SK-N-SH (cell line): ENCODE measurements at regions not wholly inside any gene's neighbourhood (a gene's known extent, or its start where the extent isn't known, plus 50 kb on each side); places are given as distances from the start of the nearest gene placed in this dataset.

Source experiments
- CTCF ChIA-PET: fragments of 300-600, 350-600 bp; formaldehyde crosslinking; extraction: SDS; loops from one replicate; lab custom pipeline; 2021; lab: Yijun Ruan, JAX
- POLR2A ChIA-PET: fragments of 350-600 bp; sonication (Branson Sonifier 250); formaldehyde crosslinking; extraction: SDS; loops from one replicate; lab custom pipeline; 2020; ENCODE audit warnings: antibody characterized with exemption, inconsistent platforms; lab: Yijun Ruan, JAX
- DNase-seq: peaks from one replicate; pipeline ENCODE4 v3.0.0; 2012
- H2AFZ ChIP-seq: fragments of 200-600 bp; sonication (generic); 2 replicates; pipeline ENCODE4 v1.8.1; 2016; ENCODE audit warnings: antibody characterized with exemption, mild to moderate bottlenecking, low read depth
- H3F3A ChIP-seq: fragments of 200-600 bp; sonication (generic); replicated peaks from 2 replicates; pipeline ENCODE3; 2016; ENCODE audit warnings: antibody characterized with exemption, mild to moderate bottlenecking; ENCODE audit not compliant: insufficient read depth
- H3K27ac ChIP-seq, 2 experiments: fragments of 200-500 bp in 1 of 2; fragments of 200-600 bp in 1 of 2; sonication (Bioruptor generic) in 1 of 2; sonication (generic), shearing (Covaris generic) in 1 of 2; 2 replicates each; pipeline versions ENCODE4 v1.5.1 to v1.6.1; 2014 to 2016; ENCODE audit warnings: low read depth in 2 of 2, inconsistent platforms in 1 of 2, low read length in 1 of 2, mild to moderate bottlenecking in 1 of 2, mixed read lengths in 1 of 2
- H3K27me3 ChIP-seq: fragments of 200-600 bp; sonication (generic), shearing (Covaris generic); 2 replicates; pipeline ENCODE4 v1.6.1; 2016; ENCODE audit warnings: mixed run types; ENCODE audit not compliant: insufficient read depth
- H3K36me3 ChIP-seq, 2 experiments: fragments of 200-500 bp in 1 of 2; fragments of 200-600 bp in 1 of 2; sonication (Bioruptor generic) in 1 of 2; sonication (generic) in 1 of 2; replicated peaks in 1 of 2; 2 replicates each; pipeline versions ENCODE3 to v1.5.1; 2014 to 2016; ENCODE audit warnings: low read length in 1 of 2, mild to moderate bottlenecking in 1 of 2; ENCODE audit not compliant: insufficient read depth in 2 of 2, control insufficient read depth in 1 of 2
- H3K4me1 ChIP-seq, 2 experiments: fragments of 200-500 bp in 1 of 2; fragments of 200-600 bp in 1 of 2; sonication (Bioruptor generic) in 1 of 2; sonication (generic), shearing (Covaris generic) in 1 of 2; 2 replicates each; pipeline versions ENCODE4 v1.5.1 to v1.6.1; 2014 to 2016; ENCODE audit warnings: low read depth in 1 of 2, low read length in 1 of 2, mixed run types in 1 of 2; ENCODE audit not compliant: insufficient read depth in 2 of 2, control insufficient read depth in 1 of 2
- H3K4me2 ChIP-seq: fragments of 200-600 bp; sonication (generic), shearing (Covaris generic); 2 replicates; pipeline ENCODE4 v1.6.1; 2017; ENCODE audit warnings: mixed run types
- H3K4me3 ChIP-seq, 2 experiments: fragments of 200-500 bp in 1 of 2; fragments of 200-600 bp in 1 of 2; sonication (Bioruptor generic) in 1 of 2; sonication (generic), shearing (Covaris generic) in 1 of 2; 2 replicates each; pipeline versions ENCODE4 v1.5.1 to v1.8.1; 2014 to 2016; ENCODE audit warnings: low read depth in 2 of 2, inconsistent platforms in 1 of 2, low read length in 1 of 2, mild to moderate bottlenecking in 1 of 2, mixed read lengths in 1 of 2, moderate library complexity in 1 of 2
- H3K79me2 ChIP-seq: fragments of 200-600 bp; sonication (generic); 2 replicates; pipeline ENCODE4 v1.8.1; 2017; ENCODE audit warnings: mild to moderate bottlenecking; ENCODE audit not compliant: insufficient read depth
- H3K9ac ChIP-seq: fragments of 200-600 bp; sonication (generic); 2 replicates; pipeline ENCODE4 v1.6.1; 2017; ENCODE audit warnings: mixed run types
- H3K9me2 ChIP-seq: fragments of 200-600 bp; sonication (generic); 2 replicates; pipeline ENCODE4 v1.6.1; 2017; ENCODE audit warnings: mixed run types
- H3K9me3 ChIP-seq: fragments of 200-600 bp; sonication (generic); 2 replicates; pipeline ENCODE4 v1.6.1; 2017; ENCODE audit warnings: mixed run types, mild to moderate bottlenecking, moderate library complexity
- H4K20me1 ChIP-seq: fragments of 200-600 bp; sonication (generic); 2 replicates; pipeline ENCODE4 v1.6.1; 2017; ENCODE audit warnings: mild to moderate bottlenecking, mixed run types; ENCODE audit not compliant: insufficient read depth
- FOSL2 ChIP-seq: IDR thresholded peaks from 2 replicates; pipeline ENCODE4 v1.4.0; 2012; ENCODE audit warnings: low read depth, mild to moderate bottlenecking, moderate library complexity, borderline replicate concordance
- MXI1 ChIP-seq: IDR thresholded peaks from 2 replicates; pipeline ENCODE4 v1.6.1; 2012; ENCODE audit warnings: mild to moderate bottlenecking, low read depth, low read length, improper control_type of control experiment
- RAD21 ChIP-seq: IDR thresholded peaks from 2 replicates; pipeline ENCODE4 v1.6.1; 2012; ENCODE audit warnings: mild to moderate bottlenecking, low read length
- REST ChIP-seq: IDR thresholded peaks from 2 replicates; pipeline ENCODE4 v1.6.1; 2012; ENCODE audit warnings: mild to moderate bottlenecking, low read depth, low read length, moderate library complexity
- TCF12 ChIP-seq: IDR thresholded peaks from 2 replicates; pipeline ENCODE4 v1.4.0; 2012
- ZBTB33 ChIP-seq: IDR thresholded peaks from 2 replicates; pipeline ENCODE4 v1.4.0; 2012; ENCODE audit warnings: low read depth, borderline replicate concordance
- WGBS: methylation state at CpG from one replicate; pipeline ENCODE4 v1.1.6; 2017; ENCODE audit warnings: low lambda C conversion rate; 5-methylcytosine and 5-hydroxymethylcytosine counted together

- no peaks in the 10 kb centered on the region for H4K20me1 ChIP-seq
- peaks cover 4% of the 10 kb centered on the region for H3K27me3 ChIP-seq
- ChIA-PET CTCF (no interaction called here), POLR2A (no interaction called here)
- H2AFZ ChIP-seq: no peak overlapping the region
- no peak overlapping the region for H3K9ac ChIP-seq
- WGBS: 20% methylated on average over 6 of the region's 6 CpGs
- H3K79me2 ChIP-seq: no peaks in the 10 kb centered on the region
- no peaks in the 10 kb centered on the region for H3F3A ChIP-seq
- no peaks in the 10 kb centered on the region for H3K4me1 ChIP-seq
- DNase-seq: no peak
- TF ChIP-seq ZBTB33 (no peak), REST (no peak), MXI1 (no peak), TCF12 (no peak), RAD21 (no peak)
- no peaks in the 10 kb centered on the region for H3K9me3 ChIP-seq
- no peaks in the 10 kb centered on the region for H3K9me2 ChIP-seq
- H3K27ac ChIP-seq: no peak overlapping the region
- no peaks in the 10 kb centered on the region for H3K36me3 ChIP-seq
- no peak overlapping the region for H3K4me3 ChIP-seq
- H3K4me2 ChIP-seq: no peak overlapping the region
Observed at GRCh38 chr9:107870221-107870620, 380.7 kb upstream of the KLF4 start.

GRCh38 chr9:107869111-107869510 lies 379.5 kb upstream of the KLF4 start:
- CTCF ChIA-PET: no interaction called here
- Histone ChIP-seq H2AFZ (no peak overlapping the region), H4K20me1 (no peaks in the 10 kb centered on the region), H3K9me3 (no peaks in the 10 kb centered on the region), H3K27me3 (peaks cover 4% of the 10 kb centered on the region), H3F3A (no peaks in the 10 kb centered on the region), H3K9me2 (no peaks in the 10 kb centered on the region)
- WGBS: 30% methylated on average over 3 of the region's 3 CpGs
- DNase-seq: no peak
- no peak for TF ChIP-seq FOSL2
- TF ChIP-seq, all 33 proteins: peak for 0
- POLR2A ChIA-PET: no interaction called here
- H3K4me2 ChIP-seq: no peak overlapping the region
- H3K27ac ChIP-seq: no peak overlapping the region
- no peak overlapping the region for H3K4me3 ChIP-seq
- H3K4me1 ChIP-seq: no peaks in the 10 kb centered on the region
- H3K79me2 ChIP-seq: no peaks in the 10 kb centered on the region
- H3K36me3 ChIP-seq: no peaks in the 10 kb centered on the region
- no peak overlapping the region for H3K9ac ChIP-seq
